ENCODE measurements at regions not wholly inside any gene's neighbourhood (a gene's known extent, or its start where the extent isn't known, plus 50 kb on each side); places are given as distances from the start of the nearest gene placed in this dataset.
"Not testable (repeated sequence)": the region's sequence is repeated elsewhere in the genome, so short reads cannot be mapped to it uniquely, and the experiment has no call there.

DNA sequence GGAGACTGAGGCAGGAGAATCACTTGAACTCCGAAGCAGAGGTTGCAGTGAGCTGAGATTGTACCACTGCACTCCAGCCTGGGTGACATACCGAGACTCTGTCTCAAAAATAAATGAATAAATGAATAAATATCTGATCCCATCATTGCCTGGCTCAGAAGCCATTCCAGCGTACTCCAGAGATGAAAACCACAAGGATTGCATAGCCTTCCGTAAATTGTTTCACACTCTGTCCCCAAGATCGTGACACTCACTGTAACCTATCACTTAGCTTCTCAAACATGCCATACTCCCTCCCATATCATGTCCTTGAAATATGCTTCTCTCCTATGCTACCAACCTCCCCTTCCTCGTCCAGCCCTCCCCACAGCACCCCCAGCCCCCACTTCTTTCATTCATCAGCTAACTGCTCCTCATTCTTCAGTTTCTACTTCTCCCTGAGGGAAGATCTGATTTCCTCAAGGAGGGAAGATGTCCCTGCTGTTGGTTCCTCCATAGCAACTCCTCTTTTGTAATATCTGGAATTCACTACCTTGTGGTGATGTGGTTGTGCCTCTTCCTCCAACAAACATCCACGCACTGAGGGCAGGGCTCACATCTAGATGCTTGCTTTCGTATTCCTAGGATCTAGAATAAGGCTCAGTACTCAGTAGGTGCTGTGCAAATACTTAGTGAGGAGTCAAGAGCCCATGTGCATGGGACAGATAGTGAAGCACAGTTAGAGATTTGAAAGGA is 744.9 kb upstream of the TPTE start:
- TF ChIP-seq, protein P1, sequence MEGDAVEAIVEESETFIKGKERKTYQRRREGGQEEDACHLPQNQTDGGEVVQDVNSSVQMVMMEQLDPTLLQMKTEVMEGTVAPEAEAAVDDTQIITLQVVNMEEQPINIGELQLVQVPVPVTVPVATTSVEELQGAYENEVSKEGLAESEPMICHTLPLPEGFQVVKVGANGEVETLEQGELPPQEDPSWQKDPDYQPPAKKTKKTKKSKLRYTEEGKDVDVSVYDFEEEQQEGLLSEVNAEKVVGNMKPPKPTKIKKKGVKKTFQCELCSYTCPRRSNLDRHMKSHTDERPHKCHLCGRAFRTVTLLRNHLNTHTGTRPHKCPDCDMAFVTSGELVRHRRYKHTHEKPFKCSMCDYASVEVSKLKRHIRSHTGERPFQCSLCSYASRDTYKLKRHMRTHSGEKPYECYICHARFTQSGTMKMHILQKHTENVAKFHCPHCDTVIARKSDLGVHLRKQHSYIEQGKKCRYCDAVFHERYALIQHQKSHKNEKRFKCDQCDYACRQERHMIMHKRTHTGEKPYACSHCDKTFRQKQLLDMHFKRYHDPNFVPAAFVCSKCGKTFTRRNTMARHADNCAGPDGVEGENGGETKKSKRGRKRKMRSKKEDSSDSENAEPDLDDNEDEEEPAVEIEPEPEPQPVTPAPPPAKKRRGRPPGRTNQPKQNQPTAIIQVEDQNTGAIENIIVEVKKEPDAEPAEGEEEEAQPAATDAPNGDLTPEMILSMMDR (tag by site-specific recombination; IDR thresholded peaks at IDR 0.05), result not testable (repeated sequence)
- not testable (repeated sequence) for TF ChIP-seq ZNF121 (tag by site-specific recombination; IDR thresholded peaks at IDR 0.05); ZNF660 (tag by site-specific recombination; IDR thresholded peaks at IDR 0.05); ZNF433 (tag by site-specific recombination; IDR thresholded peaks at IDR 0.05; ENCODE audit: low read depth); ZBTB7A (tag by site-specific recombination; IDR thresholded peaks at IDR 0.05; ENCODE audit: low read depth); YY2 (tag by site-specific recombination; IDR thresholded peaks at IDR 0.05); ZNF133 (tag by site-specific recombination; IDR thresholded peaks at IDR 0.05); ZNF785 (tag by site-specific recombination; IDR thresholded peaks at IDR 0.05); ZBTB1 (tag by site-specific recombination; IDR thresholded peaks at IDR 0.05)
- TF ChIP-seq, protein P2, sequence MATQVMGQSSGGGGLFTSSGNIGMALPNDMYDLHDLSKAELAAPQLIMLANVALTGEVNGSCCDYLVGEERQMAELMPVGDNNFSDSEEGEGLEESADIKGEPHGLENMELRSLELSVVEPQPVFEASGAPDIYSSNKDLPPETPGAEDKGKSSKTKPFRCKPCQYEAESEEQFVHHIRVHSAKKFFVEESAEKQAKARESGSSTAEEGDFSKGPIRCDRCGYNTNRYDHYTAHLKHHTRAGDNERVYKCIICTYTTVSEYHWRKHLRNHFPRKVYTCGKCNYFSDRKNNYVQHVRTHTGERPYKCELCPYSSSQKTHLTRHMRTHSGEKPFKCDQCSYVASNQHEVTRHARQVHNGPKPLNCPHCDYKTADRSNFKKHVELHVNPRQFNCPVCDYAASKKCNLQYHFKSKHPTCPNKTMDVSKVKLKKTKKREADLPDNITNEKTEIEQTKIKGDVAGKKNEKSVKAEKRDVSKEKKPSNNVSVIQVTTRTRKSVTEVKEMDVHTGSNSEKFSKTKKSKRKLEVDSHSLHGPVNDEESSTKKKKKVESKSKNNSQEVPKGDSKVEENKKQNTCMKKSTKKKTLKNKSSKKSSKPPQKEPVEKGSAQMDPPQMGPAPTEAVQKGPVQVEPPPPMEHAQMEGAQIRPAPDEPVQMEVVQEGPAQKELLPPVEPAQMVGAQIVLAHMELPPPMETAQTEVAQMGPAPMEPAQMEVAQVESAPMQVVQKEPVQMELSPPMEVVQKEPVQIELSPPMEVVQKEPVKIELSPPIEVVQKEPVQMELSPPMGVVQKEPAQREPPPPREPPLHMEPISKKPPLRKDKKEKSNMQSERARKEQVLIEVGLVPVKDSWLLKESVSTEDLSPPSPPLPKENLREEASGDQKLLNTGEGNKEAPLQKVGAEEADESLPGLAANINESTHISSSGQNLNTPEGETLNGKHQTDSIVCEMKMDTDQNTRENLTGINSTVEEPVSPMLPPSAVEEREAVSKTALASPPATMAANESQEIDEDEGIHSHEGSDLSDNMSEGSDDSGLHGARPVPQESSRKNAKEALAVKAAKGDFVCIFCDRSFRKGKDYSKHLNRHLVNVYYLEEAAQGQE (tag by site-specific recombination; IDR thresholded peaks at IDR 0.05), result not testable (repeated sequence)
